Panc1 (cell line): ENCODE measurements at regions not wholly inside any gene's neighbourhood (a gene's known extent, or its start where the extent isn't known, plus 50 kb on each side); places are given as distances from the start of the nearest gene placed in this dataset.

Experiments
- ATAC-seq: fragments of 200-7000 bp; cut with Tn5 transposase; 2 replicates; pipeline ENCODE4 v1.9.1; 2020; ENCODE audit warnings: mild to moderate bottlenecking, moderate library complexity
- BruUV-seq: library from RNA; stranded (reverse); fragments of 400-500 nt; replicated peaks from 2 replicates; lab custom pipeline; 2021; lab: Mats Ljungman, UMichigan
- CTCF ChIA-PET: fragments of 300-600 bp; sonication (Branson Sonifier 250); formaldehyde crosslinking; loops from one replicate; lab custom pipeline; 2022; ENCODE audit warnings: antibody characterized with exemption; lab: Charles Lee
- POLR2A ChIA-PET: fragments of 300-600 bp; sonication (Branson Sonifier 250); formaldehyde crosslinking; loops from one replicate; lab custom pipeline; 2022; ENCODE audit warnings: antibody characterized with exemption; lab: Charles Lee
- DNase-seq: peaks from one replicate; pipeline ENCODE4 v3.0.0-alpha.2; 2010; ENCODE audit warnings: low read depth, low spot score
- H3K27ac ChIP-seq: 2 replicates; pipeline ENCODE4 v1.5.1; 2011; ENCODE audit warnings: mild to moderate bottlenecking, low read length, inconsistent platforms
- H3K27me3 ChIP-seq: fragments of 200-500 bp; sonication (Bioruptor generic); 2 replicates; pipeline ENCODE4 v1.6.0; 2014; ENCODE audit warnings: low read length, inconsistent platforms; ENCODE audit not compliant: control insufficient read depth, insufficient read depth
- H3K36me3 ChIP-seq: fragments of 200-500 bp; sonication (Bioruptor generic); 2 replicates; pipeline ENCODE4 v1.5.1; 2014; ENCODE audit warnings: inconsistent platforms, mild to moderate bottlenecking, low read length, moderate library complexity; ENCODE audit not compliant: control insufficient read depth, insufficient read depth
- H3K4me1 ChIP-seq: 2 replicates; pipeline ENCODE4 v1.5.1; 2011; ENCODE audit warnings: inconsistent platforms, mild to moderate bottlenecking, low read length, moderate library complexity; ENCODE audit not compliant: control insufficient read depth, insufficient read depth
- H3K4me3 ChIP-seq, 2 experiments: 2 replicates each; pipeline ENCODE4 v1.5.1; 2011 to 2012; ENCODE audit warnings: low read depth in 2 of 2, low read length in 2 of 2, mild to moderate bottlenecking in 2 of 2, inconsistent platforms in 1 of 2, moderate library complexity in 1 of 2
- H3K9me3 ChIP-seq: fragments of 200-500 bp; sonication (Bioruptor generic); 2 replicates; pipeline ENCODE4 v1.5.1; 2014; ENCODE audit warnings: low read depth, mild to moderate bottlenecking, inconsistent platforms, low read length, moderate library complexity; ENCODE audit not compliant: control insufficient read depth, insufficient read depth
- CTCF ChIP-seq: fragments of 450-650 bp; IDR thresholded peaks from 2 replicates; pipeline ENCODE4 v1.5.1; 2017; ENCODE audit warnings: mild to moderate bottlenecking
- POLR2AphosphoS5 ChIP-seq: IDR thresholded peaks from 2 replicates; pipeline ENCODE4 v1.6.1; 2012; ENCODE audit warnings: mild to moderate bottlenecking, low read depth, low read length, moderate library complexity
- REST ChIP-seq, 2 experiments: IDR thresholded peaks; 2 replicates each; pipeline ENCODE4 v1.6.1; 2011 to 2012; ENCODE audit warnings: low read depth in 2 of 2, control low read depth in 1 of 2, low read length in 1 of 2, mild to moderate bottlenecking in 1 of 2, moderate library complexity in 1 of 2; ENCODE audit not compliant: insufficient read depth in 1 of 2
- SIN3A ChIP-seq: IDR thresholded peaks from 2 replicates; pipeline ENCODE4 v1.6.1; 2012; ENCODE audit warnings: low read depth, mild to moderate bottlenecking, low read length, moderate library complexity, borderline replicate concordance; ENCODE audit not compliant: insufficient read depth
- TCF7L2 ChIP-seq: IDR thresholded peaks from 2 replicates; pipeline ENCODE4 v1.6.1; 2011; ENCODE audit warnings: mild to moderate bottlenecking, low read depth, low read length, inconsistent platforms
- in situ Hi-C: cut with HindIII; loops from 2 replicates; pipeline ENCODE4 v1.10.0; 2016; ENCODE audit warnings: low sequenced_read_pairs, low pct_unique_long_range_greater_than_20kb
- intact Hi-C: fragments of 100-400 bp; cut with micrococcal nuclease; formaldehyde crosslinking; loops from one replicate; pipeline ENCODE4 v1.10.0; 2022; ENCODE audit not compliant: unreplicated experiment

- no peak for ATAC-seq
- no peaks in the 10 kb centered on the region for H3K27me3 ChIP-seq
- in situ Hi-C loops (no loop called here), intact Hi-C loops (no loop called here)
- H3K27ac ChIP-seq: no peak overlapping the region
- H3K4me3 ChIP-seq: no peak overlapping the region
- no TSS peak for BruUV-seq
- TF ChIP-seq REST (IDR thresholded peaks at IDR 0.05; ENCODE audit: insufficient read depth in 1 of 2, low read depth in 2 of 2, low read length in 1 of 2) (no peak), SIN3A (no peak), POLR2AphosphoS5 (no peak), CTCF (no peak), TCF7L2 (no peak)
- no peak for DNase-seq
- CTCF ChIA-PET: no interaction called here
- no peaks in the 10 kb centered on the region for H3K4me1 ChIP-seq
- POLR2A ChIA-PET: no interaction called here
- H3K9me3 ChIP-seq: no peaks in the 10 kb centered on the region
- H3K36me3 ChIP-seq: no peaks in the 10 kb centered on the region
Observed at GRCh38 chrX:81875800-81876199, 673.9 kb downstream of the SH3BGRL start.

- CTCF ChIA-PET: no interaction called here
- no TSS peak for BruUV-seq
- in situ Hi-C loops: no loop called here
Observed at GRCh38 chrX:81876437-81876836, 674.5 kb downstream of the SH3BGRL start.

More at GRCh38 chrX:81876437-81876836, 674.5 kb downstream of the SH3BGRL start:
- DNase-seq: no peak
- TF ChIP-seq POLR2AphosphoS5 (no peak), CTCF (no peak), TCF7L2 (no peak), REST (IDR thresholded peaks at IDR 0.05; ENCODE audit: insufficient read depth in 1 of 2, low read depth in 2 of 2, low read length in 1 of 2) (no peak), SIN3A (no peak)
- H3K27me3 ChIP-seq: no peaks in the 10 kb centered on the region
- H3K36me3 ChIP-seq: no peaks in the 10 kb centered on the region
- POLR2A ChIA-PET: no interaction called here
- no peak overlapping the region for H3K27ac ChIP-seq
- intact Hi-C loops: no loop called here
- H3K9me3 ChIP-seq: no peaks in the 10 kb centered on the region
- ATAC-seq: no peak
- no peaks in the 10 kb centered on the region for H3K4me1 ChIP-seq
- no peak overlapping the region for H3K4me3 ChIP-seq
